ENCODE measurements at regions not wholly inside any gene's neighbourhood (a gene's known extent, or its start where the extent isn't known, plus 50 kb on each side); places are given as distances from the start of the nearest gene placed in this dataset.
"Not testable (repeated sequence)": the region's sequence is repeated elsewhere in the genome, so short reads cannot be mapped to it uniquely, and the experiment has no call there.

DNA sequence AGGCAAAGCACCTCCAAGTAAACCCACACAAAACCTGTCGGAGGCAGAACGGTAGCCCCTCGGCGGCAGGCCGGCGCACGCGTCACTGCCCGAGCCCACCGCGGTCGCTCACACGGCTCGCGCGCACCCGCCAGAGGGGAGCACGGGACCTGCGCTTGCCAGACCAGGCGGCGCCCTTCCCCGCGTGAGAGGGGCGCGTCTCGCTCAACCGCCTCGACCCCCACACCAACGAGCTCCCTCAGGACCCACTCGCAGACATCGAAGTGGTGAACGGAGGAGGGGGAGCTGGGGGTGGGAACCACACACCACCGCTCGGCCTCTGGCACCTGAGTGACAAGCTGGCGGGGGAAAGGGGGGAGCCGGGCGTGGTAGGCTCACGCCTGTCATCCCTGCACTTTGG is 1513.4 kb upstream of the DEFB115 start:
- H3K27me3 ChIP-seq (ENCODE audit: control insufficient read depth in 2 of 2, insufficient read depth in 2 of 2, low read length in 2 of 2), result no peaks in the 10 kb centered on the region
- DNase-seq (ENCODE audit: low read depth, low spot score) (no peak), FAIRE-seq (no peak)
- ChIA-PET CTCF (interaction anchor here (0.6 kb wide), 1 partner anchor 441 kb away, joined by 5 read pairs; no protein-coding TSS in a partner anchor), POLR2A (no interaction called here)
- no peaks in the 10 kb centered on the region for H3K9me1 ChIP-seq (replicated peaks; ENCODE audit: control insufficient read depth, extremely low read depth, insufficient read depth, low read length)
- no peaks in the 10 kb centered on the region for H3K36me3 ChIP-seq (ENCODE audit: control insufficient read depth in 2 of 2, extremely low read depth in 1 of 2, insufficient read depth in 2 of 2, low read length in 2 of 2)
- no TSS peak for BruUV-seq (replicated peaks)
- H3K27ac ChIP-seq (ENCODE audit: insufficient read depth, low read depth, low read length), result no peak overlapping the region
- no peak overlapping the region for H2AFZ ChIP-seq (ENCODE audit: low read depth, low read length)
- intact Hi-C loops (cut with micrococcal nuclease) (no loop called here), dilution Hi-C loops (cut with MboI; ENCODE audit: extremely low pct_ligation_motif_present, low sequenced_read_pairs) (no loop called here)
- no peak overlapping the region for H3K4me2 ChIP-seq (ENCODE audit: insufficient read depth, low read length)
- H3K9me3 ChIP-seq (replicated peaks; ENCODE audit: control insufficient read depth, insufficient read depth, low read length), result no peaks in the 10 kb centered on the region
- H3K9ac ChIP-seq (replicated peaks; ENCODE audit: extremely low read depth, insufficient read depth, low read length), result no peak overlapping the region
- no peak overlapping the region for H3K4me3 ChIP-seq (replicated peaks in 1 of 3; ENCODE audit: insufficient read depth in 1 of 3, low read depth in 1 of 3, low read length in 3 of 3)
- TF ChIP-seq FOS (IDR thresholded peaks at IDR 0.05; ENCODE audit: borderline replicate concordance, insufficient read depth, low read length), result no peak
- TF ChIP-seq POLR2A (IDR thresholded peaks at IDR 0.05; ENCODE audit: low read depth, low read length), result no peak
- TF ChIP-seq JUN (IDR thresholded peaks at IDR 0.05; ENCODE audit: borderline replicate concordance, insufficient read depth, insufficient read length, low read depth), result no peak
- no peak for TF ChIP-seq EZH2 (IDR thresholded peaks at IDR 0.05; ENCODE audit: borderline replicate concordance, low read depth, low read length, severe bottlenecking)
- no peak for TF ChIP-seq GATA2 (IDR thresholded peaks at IDR 0.05; ENCODE audit: insufficient read depth, insufficient read length, low read depth, low read length)
- TF ChIP-seq, protein P1, sequence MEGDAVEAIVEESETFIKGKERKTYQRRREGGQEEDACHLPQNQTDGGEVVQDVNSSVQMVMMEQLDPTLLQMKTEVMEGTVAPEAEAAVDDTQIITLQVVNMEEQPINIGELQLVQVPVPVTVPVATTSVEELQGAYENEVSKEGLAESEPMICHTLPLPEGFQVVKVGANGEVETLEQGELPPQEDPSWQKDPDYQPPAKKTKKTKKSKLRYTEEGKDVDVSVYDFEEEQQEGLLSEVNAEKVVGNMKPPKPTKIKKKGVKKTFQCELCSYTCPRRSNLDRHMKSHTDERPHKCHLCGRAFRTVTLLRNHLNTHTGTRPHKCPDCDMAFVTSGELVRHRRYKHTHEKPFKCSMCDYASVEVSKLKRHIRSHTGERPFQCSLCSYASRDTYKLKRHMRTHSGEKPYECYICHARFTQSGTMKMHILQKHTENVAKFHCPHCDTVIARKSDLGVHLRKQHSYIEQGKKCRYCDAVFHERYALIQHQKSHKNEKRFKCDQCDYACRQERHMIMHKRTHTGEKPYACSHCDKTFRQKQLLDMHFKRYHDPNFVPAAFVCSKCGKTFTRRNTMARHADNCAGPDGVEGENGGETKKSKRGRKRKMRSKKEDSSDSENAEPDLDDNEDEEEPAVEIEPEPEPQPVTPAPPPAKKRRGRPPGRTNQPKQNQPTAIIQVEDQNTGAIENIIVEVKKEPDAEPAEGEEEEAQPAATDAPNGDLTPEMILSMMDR (IDR thresholded peaks at IDR 0.05; ENCODE audit: extremely low read depth in 1 of 2, insufficient read depth in 1 of 2, low read depth in 1 of 2, low read length in 2 of 2), result no peak
- TF ChIP-seq MYC (IDR thresholded peaks at IDR 0.05; ENCODE audit: low read depth, low read length), result no peak
- TF ChIP-seq POLR2AphosphoS5 (IDR thresholded peaks at IDR 0.05; ENCODE audit: insufficient read depth, low read depth, low read length), result no peak
- TF ChIP-seq, protein P2, sequence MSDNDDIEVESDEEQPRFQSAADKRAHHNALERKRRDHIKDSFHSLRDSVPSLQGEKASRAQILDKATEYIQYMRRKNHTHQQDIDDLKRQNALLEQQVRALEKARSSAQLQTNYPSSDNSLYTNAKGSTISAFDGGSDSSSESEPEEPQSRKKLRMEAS (IDR thresholded peaks at IDR 0.05; ENCODE audit: insufficient read depth, insufficient read length), result no peak
- no peaks in the 10 kb centered on the region for H3K4me1 ChIP-seq (ENCODE audit: control insufficient read depth, extremely low read depth, insufficient read depth, low read length)
- no peaks in the 10 kb centered on the region for H4K20me1 ChIP-seq (replicated peaks; ENCODE audit: control insufficient read depth, extremely low read depth, insufficient read depth, low read length)
- no peaks in the 10 kb centered on the region for H3K79me2 ChIP-seq (ENCODE audit: control insufficient read depth, insufficient read depth, low read length)

DNA sequence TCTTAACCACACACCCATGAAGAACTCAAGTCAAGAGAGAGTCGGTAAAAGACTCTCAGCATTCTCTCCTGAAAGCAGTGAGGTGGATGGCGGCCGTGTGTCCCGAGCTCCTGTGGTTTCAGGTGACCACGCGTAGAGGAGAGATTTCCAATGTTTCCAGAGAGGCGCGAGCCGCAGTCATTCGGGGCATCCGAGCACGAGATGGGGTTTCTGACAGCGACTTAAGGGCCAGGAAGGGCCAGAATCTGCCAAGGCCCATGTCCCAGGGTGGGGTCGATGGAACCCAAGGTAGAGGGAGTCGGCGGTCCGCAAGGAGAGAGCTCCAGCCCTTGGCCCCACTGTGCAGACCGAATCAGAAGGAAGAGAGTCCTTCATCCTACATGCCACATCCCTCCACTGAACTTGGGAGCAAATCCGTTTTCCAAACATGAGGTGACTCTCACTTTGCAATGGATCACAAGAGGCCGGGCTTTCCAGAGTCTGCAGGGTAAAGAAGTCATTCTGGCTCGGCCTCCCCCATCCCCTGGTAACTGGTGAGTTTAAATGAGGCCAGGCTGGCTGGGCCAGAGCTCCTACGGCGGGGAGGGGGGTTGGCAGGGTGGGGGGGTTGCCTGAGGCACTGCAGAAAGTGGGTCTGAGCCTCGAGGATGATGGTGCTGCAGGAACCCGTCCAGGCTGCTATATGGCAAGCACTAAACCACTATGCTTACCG is 1511.8 kb upstream of the DEFB115 start:
- CTCF ChIA-PET; H3K9ac ChIP-seq (replicated peaks; ENCODE audit: extremely low read depth, insufficient read depth, low read length); DNase-seq (ENCODE audit: low read depth, low spot score); H3K9me1 ChIP-seq (replicated peaks; ENCODE audit: control insufficient read depth, extremely low read depth, insufficient read depth, low read length); H2AFZ ChIP-seq (ENCODE audit: low read depth, low read length); H3K27me3 ChIP-seq (ENCODE audit: control insufficient read depth in 2 of 2, insufficient read depth in 2 of 2, low read length in 2 of 2); FAIRE-seq; BruUV-seq (replicated peaks); H4K20me1 ChIP-seq (replicated peaks; ENCODE audit: control insufficient read depth, extremely low read depth, insufficient read depth, low read length); POLR2A ChIA-PET; intact Hi-C loops (cut with micrococcal nuclease); H3K27ac ChIP-seq (ENCODE audit: insufficient read depth, low read depth, low read length); H3K4me1 ChIP-seq (ENCODE audit: control insufficient read depth, extremely low read depth, insufficient read depth, low read length); H3K36me3 ChIP-seq (ENCODE audit: control insufficient read depth in 2 of 2, extremely low read depth in 1 of 2, insufficient read depth in 2 of 2, low read length in 2 of 2); dilution Hi-C loops (cut with MboI; ENCODE audit: extremely low pct_ligation_motif_present, low sequenced_read_pairs); H3K79me2 ChIP-seq (ENCODE audit: control insufficient read depth, insufficient read depth, low read length); H3K9me3 ChIP-seq (replicated peaks; ENCODE audit: control insufficient read depth, insufficient read depth, low read length); H3K4me2 ChIP-seq (ENCODE audit: insufficient read depth, low read length); H3K4me3 ChIP-seq (replicated peaks in 1 of 3; ENCODE audit: insufficient read depth in 1 of 3, low read depth in 1 of 3, low read length in 3 of 3): not testable (repeated sequence)
